K562 (cell line): ENCODE measurements at regions not wholly inside any gene's neighbourhood (a gene's known extent, or its start where the extent isn't known, plus 50 kb on each side); places are given as distances from the start of the nearest gene placed in this dataset.

ENCODE experiments used
- ATAC-seq: fragments of 200-7000 bp; cut with Tn5 transposase; 3 replicates; pipeline ENCODE4 v1.9.1; 2020; ENCODE audit warnings: moderate library complexity
- BruUV-seq: library from RNA; stranded (reverse); fragments of 400-500 nt; replicated peaks from 2 replicates; lab custom pipeline; 2021; lab: Mats Ljungman, UMichigan
- CTCF ChIA-PET: fragments of 300-600 bp; formaldehyde crosslinking; extraction: SDS; loops from one replicate; lab custom pipeline; 2021; ENCODE audit warnings: low intra/inter-chr PET ratio; lab: Yijun Ruan, JAX
- POLR2A ChIA-PET: fragments of 300-600, 350-650 bp; sonication (Branson Sonifier 250); formaldehyde crosslinking; extraction: SDS; loops from one replicate; lab custom pipeline; 2021; ENCODE audit warnings: antibody characterized with exemption, inconsistent platforms; lab: Yijun Ruan, JAX
- DNase-seq, 4 experiments: peaks; one replicate each; pipeline versions ENCODE4 v3.0.0 to v3.0.0-alpha.2; 2011 to 2018; ENCODE audit warnings: low spot score in 3 of 4, mixed read lengths in 3 of 4; ENCODE audit errors: extremely low read depth in 1 of 4
- FAIRE-seq: peaks from 2 replicates; lab custom pipeline; 2011; peaks lifted over from hg19 to GRCh38; lab: Jason Lieb, UNC
- H2AFZ ChIP-seq: 2 replicates; pipeline ENCODE4 v1.6.0; 2011; ENCODE audit warnings: low read depth, low read length, control low read depth, inconsistent platforms
- H3K27ac ChIP-seq: fragments of 200-600 bp; 3 replicates; pipeline ENCODE4 v1.8.0; 2011; ENCODE audit warnings: low read depth, mild to moderate bottlenecking, control low read depth, inconsistent platforms, low read length, moderate library complexity, mixed read lengths; ENCODE audit errors: extremely low read depth
- H3K27me3 ChIP-seq, 2 experiments: fragments of 300-600 bp in 1 of 2; 2 replicates in 1 of 2; 3 replicates in 1 of 2; pipeline versions ENCODE4 v1.6.0 to v1.8.0; 2011; ENCODE audit warnings: inconsistent platforms in 2 of 2, low read length in 2 of 2, mild to moderate bottlenecking in 1 of 2, mixed read lengths in 1 of 2, moderate library complexity in 1 of 2; ENCODE audit not compliant: control insufficient read depth in 2 of 2, insufficient read depth in 2 of 2
- H3K36me3 ChIP-seq: fragments of 300-600 bp; 3 replicates; pipeline ENCODE4 v1.8.0; 2011; ENCODE audit warnings: mild to moderate bottlenecking, low read length, inconsistent platforms; ENCODE audit not compliant: control insufficient read depth, insufficient read depth
- H3K4me1 ChIP-seq, 2 experiments: fragments of 200-600 bp in 1 of 2; replicated peaks in 1 of 2; 2 replicates in 1 of 2; 3 replicates in 1 of 2; pipeline versions ENCODE4 v1.5.1 to v1.8.0; 2011; ENCODE audit warnings: inconsistent platforms in 2 of 2, low read length in 2 of 2, mild to moderate bottlenecking in 1 of 2, mixed read lengths in 1 of 2, moderate library complexity in 1 of 2; ENCODE audit not compliant: control insufficient read depth in 2 of 2, insufficient read depth in 2 of 2
- H3K4me2 ChIP-seq: 2 replicates; pipeline ENCODE4 v1.6.1; 2011; ENCODE audit warnings: low read length, control low read depth, inconsistent platforms, mixed read lengths; ENCODE audit not compliant: insufficient read depth
- H3K4me3 ChIP-seq: fragments of 200-600 bp; sonication (generic), shearing (Covaris generic); 2 replicates; pipeline ENCODE4 v1.5.1; 2016; ENCODE audit warnings: control low read depth, inconsistent platforms
- H3K79me2 ChIP-seq: fragments of 200-600 bp; 3 replicates; pipeline ENCODE4 v1.8.0; 2011; ENCODE audit warnings: low read length, inconsistent platforms; ENCODE audit not compliant: control insufficient read depth, insufficient read depth
- H3K9ac ChIP-seq, 2 experiments: 2 replicates each; pipeline versions ENCODE4 v1.6.0 to v1.6.1; 2011; ENCODE audit warnings: low read depth in 2 of 2, low read length in 2 of 2, control low read depth in 1 of 2, inconsistent platforms in 1 of 2, mild to moderate bottlenecking in 1 of 2, mixed read lengths in 1 of 2; ENCODE audit not compliant: insufficient read depth in 1 of 2
- H3K9me1 ChIP-seq: one replicate; pipeline ENCODE4 v1.6.0; 2011; ENCODE audit warnings: inconsistent platforms, mild to moderate bottlenecking, low read length, moderate library complexity; ENCODE audit not compliant: control insufficient read depth, insufficient read depth
- H3K9me3 ChIP-seq: replicated peaks from 2 replicates; pipeline ENCODE4 v1.5.1; 2011; ENCODE audit warnings: low read depth, low read length, inconsistent platforms; ENCODE audit not compliant: control insufficient read depth, insufficient read depth
- H4K20me1 ChIP-seq: replicated peaks from 2 replicates; pipeline ENCODE4 v1.6.1; 2011; ENCODE audit warnings: low read length, inconsistent platforms, mixed read lengths; ENCODE audit not compliant: control insufficient read depth, insufficient read depth
- BRCA1 ChIP-seq, 2 experiments: fragments of 450-650 bp in 1 of 2; sonication (generic) in 1 of 2; formaldehyde crosslinking in 1 of 2; IDR thresholded peaks; 2 replicates each; pipeline versions ENCODE4 v1.5.0 to v1.6.1; 2017 to 2020; ENCODE audit warnings: mild to moderate bottlenecking in 1 of 2, missing genetic modification reagents in 1 of 2
- C11orf30 ChIP-seq: fragments of 450-650 bp; IDR thresholded peaks from 2 replicates; pipeline ENCODE4 v1.6.1; 2016; ENCODE audit warnings: low read depth, mild to moderate bottlenecking
- HEY1 ChIP-seq: fragments of 250-450 bp; sonication (Bioruptor Pico); IDR thresholded peaks from 2 replicates; pipeline ENCODE4 v1.5.0; 2020; ENCODE audit warnings: mild to moderate bottlenecking, moderate library complexity, borderline replicate concordance
- NR1H2 ChIP-seq: sonication (generic); formaldehyde crosslinking; IDR thresholded peaks from 2 replicates; pipeline ENCODE4 v1.4.0; 2020; ENCODE audit warnings: mild to moderate bottlenecking, missing genetic modification reagents
- PHTF2 ChIP-seq: fragments of 250-450 bp; sonication (Bioruptor Pico); IDR thresholded peaks from 2 replicates; pipeline ENCODE4 v1.5.0; 2021; ENCODE audit warnings: mild to moderate bottlenecking
- POLR2A ChIP-seq: fragments of 450-650 bp; conservative IDR thresholded peaks from 2 replicates; pipeline ENCODE4 v1.6.1; 2016
- SAFB2 ChIP-seq: fragments of 200-400 bp; formaldehyde crosslinking; IDR thresholded peaks from 2 replicates; pipeline ENCODE4 v1.6.1; 2018; ENCODE audit warnings: borderline replicate concordance, low read length, low read depth, moderate library complexity; ENCODE audit not compliant: severe bottlenecking
- TSC22D4 ChIP-seq: fragments of 450-650 bp; IDR thresholded peaks from 2 replicates; pipeline ENCODE4 v1.6.1; 2016; ENCODE audit warnings: missing genetic modification characterization, missing biosample characterization, control low read depth
- YY1 ChIP-seq, 3 experiments: IDR thresholded peaks; 2 replicates each; pipeline ENCODE4 v1.6.1; 2011; ENCODE audit warnings: low read length in 2 of 3, mild to moderate bottlenecking in 2 of 3, moderate library complexity in 2 of 3, borderline replicate concordance in 1 of 3, control low read depth in 1 of 3, low read depth in 1 of 3; ENCODE audit not compliant: insufficient read depth in 3 of 3, insufficient replicate concordance in 2 of 3, control insufficient read depth in 1 of 3, insufficient read length in 1 of 3; ENCODE audit errors: extremely low read depth in 1 of 3
- ZNF316 ChIP-seq: fragments of 450-650 bp; IDR thresholded peaks from 2 replicates; pipeline ENCODE4 v1.6.1; 2016
- ZNF507 ChIP-seq: conservative IDR thresholded peaks from 2 replicates; pipeline ENCODE4 v1.6.1; 2017; ENCODE audit warnings: missing genetic modification characterization, missing compliant biosample characterization
- WGBS: fragments of 100-300 bp; shearing (Covaris generic); methylation state at CpG from one replicate; pipeline ENCODE4 v1.1.6; 2016; ENCODE audit warnings: low coverage, mixed read lengths; ENCODE audit not compliant: insufficient coverage; ENCODE audit errors: missing lambda C conversion rate; 5-methylcytosine and 5-hydroxymethylcytosine counted together
- in situ Hi-C: fragments of 300-500 bp; cut with MboI; formaldehyde crosslinking; loops from 4 replicates; pipeline ENCODE4 v1.15.0; 2018; ENCODE audit warnings: inconsistent platforms, mixed read lengths
- intact Hi-C: fragments of 100-400 bp; cut with micrococcal nuclease; formaldehyde crosslinking; loops from 2 replicates; pipeline ENCODE4 v1.14.2; 2022

DNA sequence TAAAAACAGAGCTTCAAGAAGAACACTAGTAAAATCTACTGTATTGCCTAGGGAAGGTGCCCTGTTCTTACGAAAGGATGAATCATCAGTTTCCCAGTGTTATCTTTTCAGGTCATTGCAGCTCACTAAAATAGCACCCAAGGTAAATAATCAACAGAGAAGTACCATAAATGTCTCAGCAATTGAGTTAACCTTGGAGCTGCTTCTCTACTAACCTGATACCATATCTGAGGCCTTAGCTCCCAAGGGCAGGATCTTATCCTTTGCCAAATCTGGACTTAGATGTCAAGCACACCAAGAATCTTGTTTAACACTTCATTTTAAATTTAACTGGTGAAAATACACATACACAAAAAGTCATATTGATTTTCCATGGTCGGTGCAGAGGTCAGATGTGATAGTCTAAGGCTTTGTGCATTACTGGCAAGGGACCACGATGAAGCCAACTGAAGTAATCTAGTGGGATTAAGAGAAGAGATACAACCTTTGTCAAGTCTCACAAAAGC lies 81.5 kb downstream of the EDN1 start:
- Histone ChIP-seq H3K27ac (no peak overlapping the region), H3K79me2 (no peaks in the 10 kb centered on the region), H3K9ac (no peak overlapping the region), H2AFZ (no peak overlapping the region), H3K9me1 (no peaks in the 10 kb centered on the region), H4K20me1 (no peaks in the 10 kb centered on the region), H3K36me3 (no peaks in the 10 kb centered on the region), H3K9me3 (no peaks in the 10 kb centered on the region), H3K27me3 (no peaks in the 10 kb centered on the region; a peak in 1 of 5 replicates), H3K4me1 (no peaks in the 10 kb centered on the region), H3K4me2 (no peak overlapping the region), H3K4me3 (no peak overlapping the region)
- WGBS, result 0% methylated on average over 3 of the region's 3 CpGs
- TF ChIP-seq ZNF316 (peak; percentile 47), C11orf30 (peak; percentile 46; the same call in 1 of the 2 replicates), PHTF2 (no peak), NR1H2 (CRISPR knock-in tag) (no peak), TSC22D4 (tag) (no peak), SAFB2 (no peak), HEY1 (CRISPR knock-in tag) (no peak), BRCA1 (IDR thresholded peaks at IDR 0.05) (no peak), BRCA1 (CRISPR knock-in tag; IDR thresholded peaks at IDR 0.05) (no peak), POLR2A (no peak), YY1 (IDR thresholded peaks at IDR 0.05; ENCODE audit: borderline replicate concordance in 1 of 3, control insufficient read depth in 1 of 3, extremely low read depth in 1 of 3, insufficient read depth in 3 of 3, insufficient read length in 1 of 3, insufficient replicate concordance in 2 of 3, low read depth in 1 of 3, low read length in 2 of 3) (no peak), ZNF507 (tag) (no peak)
- FAIRE-seq (no peak), ATAC-seq (no peak), DNase-seq (no peak)
- ChIA-PET POLR2A (no interaction called here), CTCF (no interaction called here)
- in situ Hi-C loops (no loop called here), intact Hi-C loops (no loop called here)
- no TSS peak for BruUV-seq
